Left lobe of liver (tissue), 2 donors: ENCODE measurements at regions not wholly inside any gene's neighbourhood (a gene's known extent, or its start where the extent isn't known, plus 50 kb on each side); places are given as distances from the start of the nearest gene placed in this dataset.

Experiments used
- ATAC-seq: fragments of 200-7000 bp; cut with Tn5 transposase; one replicate; pipeline ENCODE4 v1.9.1; 2020; ENCODE audit warnings: mild to moderate bottlenecking, moderate library complexity
- DNase-seq: peaks from one replicate; pipeline ENCODE4 v3.0.0-alpha.2; 2020; ENCODE audit warnings: low spot score
- donor health status: DM: no; HTN: no; CAD: no; lungs with moderate emphysema.
- donor health status: DM: no; HTN: yes; CAD: no.

DNA sequence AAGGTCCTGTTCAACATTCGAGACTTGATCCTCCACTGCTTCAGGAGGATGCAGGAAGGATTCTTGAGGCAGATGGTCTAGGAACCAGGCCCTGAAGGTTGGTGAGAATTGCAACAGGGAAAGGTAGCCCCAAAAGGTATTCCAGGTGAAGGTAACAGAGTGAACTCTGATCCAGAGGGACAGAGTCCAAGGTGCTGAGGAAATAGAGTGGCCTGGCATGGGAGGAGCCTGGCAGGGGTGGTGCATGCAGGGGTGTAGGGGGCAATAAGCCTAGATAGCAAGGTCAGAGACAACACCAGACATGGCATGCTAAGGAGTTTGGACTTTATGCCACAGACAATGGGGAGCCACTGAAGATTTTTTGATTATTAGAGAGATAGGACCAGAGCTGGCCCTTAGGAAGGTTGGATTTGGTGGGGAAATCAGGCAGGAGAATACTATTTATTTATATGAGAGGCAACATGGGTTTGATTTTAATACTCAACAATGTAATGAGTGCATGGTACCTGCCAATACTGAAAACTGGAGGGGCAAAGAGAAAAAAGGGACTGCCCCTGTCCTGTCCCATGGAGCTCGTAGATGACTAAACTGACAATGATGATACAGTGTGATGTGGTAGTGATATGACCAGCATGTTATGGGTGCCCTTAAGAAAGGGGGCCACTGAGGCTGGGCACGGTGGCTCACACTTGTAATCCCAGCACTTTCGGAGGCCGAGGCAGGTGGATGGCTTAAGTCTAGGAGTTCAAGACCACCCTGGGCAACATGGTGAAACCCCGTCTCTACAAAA lies 50.5 kb upstream of the TMED10 start:
- ATAC-seq (peak; percentile 34), DNase-seq (no peak)
